Activated effector memory CD4-positive, alpha-beta T cell treated with Interleukin-2 at 50 U/mL for 16 hours (primary cell): ENCODE measurements at regions not wholly inside any gene's neighbourhood (a gene's known extent, or its start where the extent isn't known, plus 50 kb on each side); places are given as distances from the start of the nearest gene placed in this dataset.
"Not testable (repeated sequence)": the region's sequence is repeated elsewhere in the genome, so short reads cannot be mapped to it uniquely, and the experiment has no call there.

Source experiments
- DNase-seq: peaks from one replicate; pipeline ENCODE4 v3.0.0-alpha.2; 2020

GRCh38 chr13:50730496-50731351 is 112.8 kb downstream of the DLEU7 start:
- DNase-seq = no peak

- DNase-seq = no peak
These were observed 112.1 kb downstream of the DLEU7 start for GRCh38 chr13:50731400-50731799.

DNA sequence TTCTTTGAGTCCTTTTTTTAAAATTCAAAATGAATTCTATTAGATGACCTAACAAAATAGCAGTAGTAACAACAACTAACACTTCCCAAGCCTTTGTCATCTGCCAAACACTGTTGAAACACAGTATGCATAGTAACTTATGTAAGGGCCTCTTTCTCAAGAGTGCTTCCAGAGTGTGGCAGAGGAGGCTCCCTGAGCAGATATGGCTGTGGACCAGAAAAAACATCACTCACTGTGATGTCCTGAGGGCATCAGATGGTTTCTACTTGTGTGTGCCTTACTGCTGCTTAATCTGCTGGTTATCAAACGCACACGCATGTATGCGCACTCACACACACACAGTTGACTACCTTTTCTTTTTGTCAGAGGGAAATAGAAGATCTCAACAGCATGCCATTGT is 110.8 kb downstream of the DLEU7 start:
- no peak for DNase-seq

GRCh38 chr13:50733392-50733791 is 110.1 kb downstream of the DLEU7 start:
- no peak for DNase-seq

DNA sequence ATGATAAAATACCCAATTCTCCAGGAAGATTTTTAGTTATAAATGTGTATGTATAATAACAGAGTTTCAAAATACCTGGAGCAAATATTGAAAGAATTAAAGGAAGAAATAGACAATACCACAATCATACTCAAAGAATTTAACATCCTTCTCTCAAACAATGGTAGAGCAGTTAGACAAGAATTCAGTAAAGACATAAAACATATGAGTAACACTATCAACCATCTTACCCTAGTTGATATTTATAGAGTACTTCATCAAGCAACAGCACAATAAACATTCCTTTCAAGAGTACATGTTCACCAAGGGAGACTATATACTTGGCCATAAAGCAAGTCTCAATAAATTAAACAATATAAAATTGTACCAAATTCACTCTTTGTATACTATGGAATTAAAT is 108.4 kb downstream of the DLEU7 start:
- no peak for DNase-seq

DNA sequence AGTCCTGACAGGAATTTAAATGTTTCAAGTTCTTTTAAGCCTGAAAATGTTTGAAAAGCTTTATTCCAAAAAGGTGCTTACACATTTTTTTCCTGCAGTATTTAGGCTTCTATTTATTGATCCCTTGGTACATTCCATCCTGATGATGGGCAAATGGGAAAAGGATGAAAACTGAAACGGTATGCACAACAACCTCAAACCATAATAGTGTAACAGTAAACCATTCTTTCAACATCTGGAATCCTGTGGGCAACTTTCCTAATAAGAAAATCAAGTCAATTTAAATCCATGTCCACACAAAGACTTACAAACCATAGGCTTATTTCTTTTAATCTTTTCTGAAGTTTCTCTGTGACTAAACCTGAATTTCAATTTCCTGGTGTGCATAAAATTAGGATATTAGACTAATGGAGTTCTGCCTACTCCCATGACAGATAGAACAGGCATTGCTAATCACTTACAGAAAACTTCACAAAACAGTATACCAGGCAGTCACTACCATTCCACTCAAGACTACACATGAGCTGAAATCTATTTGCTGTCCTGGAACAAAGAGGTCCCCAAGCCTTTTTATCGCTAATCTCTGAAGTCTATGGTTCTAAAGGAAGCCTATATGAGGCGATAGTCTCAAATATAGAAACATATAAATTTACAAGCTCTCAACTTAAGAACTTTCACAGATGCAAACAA is 103.3 kb downstream of the DLEU7 start:
- DNase-seq = no peak

DNA sequence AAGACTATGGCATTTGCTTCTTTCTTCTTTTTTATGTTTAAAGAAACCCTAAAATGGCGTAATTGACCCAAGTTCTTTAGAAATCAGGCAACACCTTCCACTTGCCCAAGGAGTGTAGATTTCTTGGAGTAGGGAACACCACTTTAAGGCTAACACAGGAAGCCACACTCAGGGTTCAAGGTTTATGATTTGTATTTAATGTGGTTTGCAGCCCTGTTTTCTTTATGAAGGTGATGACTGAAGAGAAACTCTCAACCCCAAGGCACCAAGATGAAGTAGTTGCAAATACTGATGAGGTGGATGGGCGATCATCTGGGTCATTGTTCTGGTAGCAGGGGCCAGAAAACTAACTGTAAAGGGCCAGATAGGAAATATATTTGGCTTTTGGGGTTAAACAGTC is 101.1 kb downstream of the DLEU7 start:
- DNase-seq = no peak

- no peak for DNase-seq
These were observed 100.5 kb downstream of the DLEU7 start for GRCh38 chr13:50742968-50743367.

- DNase-seq = no peak
These were observed 99.3 kb downstream of the DLEU7 start for GRCh38 chr13:50744116-50744660.

DNA sequence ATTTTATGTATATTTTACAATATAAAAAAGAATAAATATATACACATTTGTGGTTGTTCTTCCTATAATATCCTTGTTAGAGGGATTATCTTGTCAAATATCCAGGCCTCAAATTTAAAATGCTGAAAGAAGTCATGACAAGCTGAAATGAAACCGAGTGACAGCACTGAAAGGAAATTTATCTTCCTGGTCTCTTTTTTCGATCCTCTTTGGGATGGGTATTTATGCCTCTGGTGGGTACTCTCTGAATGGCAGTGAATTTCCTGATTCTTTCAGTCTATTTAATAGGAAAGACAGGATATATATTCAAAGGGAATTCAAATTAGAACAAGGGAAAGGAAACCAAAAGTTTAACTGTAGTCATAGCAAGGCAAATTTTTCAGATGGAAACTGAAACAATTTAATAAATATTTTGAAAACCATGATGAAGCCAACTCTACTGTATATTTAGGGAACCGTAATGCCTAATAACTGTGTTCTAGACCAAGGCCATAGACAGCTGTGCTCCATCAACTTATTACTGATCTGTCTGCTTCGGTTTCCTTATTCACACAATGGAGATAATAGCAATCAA is 97.9 kb downstream of the DLEU7 start:
- DNase-seq = no peak

- DNase-seq = no peak
These were observed 95.6 kb downstream of the DLEU7 start for GRCh38 chr13:50747737-50748350.

DNA sequence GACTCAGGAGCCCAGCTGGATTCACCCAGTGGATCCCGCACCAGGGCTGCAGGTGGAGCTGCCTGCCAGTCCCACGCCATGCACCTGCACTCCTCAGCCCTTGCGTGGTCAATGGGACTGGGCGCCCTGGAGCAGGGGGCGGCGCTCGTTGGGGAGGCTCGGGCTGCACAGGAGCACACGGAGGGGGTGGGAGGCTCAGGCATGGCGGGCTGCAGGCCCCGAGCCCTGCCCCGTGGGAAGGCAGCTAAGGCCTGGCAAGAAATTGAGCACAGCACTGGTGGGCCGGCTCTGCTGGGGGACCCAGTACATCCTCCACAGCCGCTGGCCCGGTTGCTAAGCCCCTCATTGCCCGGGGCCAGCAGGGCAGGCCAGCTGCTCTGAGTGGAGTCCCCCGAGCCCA is 90.3 kb downstream of the DLEU7 start:
- DNase-seq = not testable (repeated sequence)

- not testable (repeated sequence) for DNase-seq
These were observed 87.4 kb downstream of the DLEU7 start for GRCh38 chr13:50755862-50756685.

DNA sequence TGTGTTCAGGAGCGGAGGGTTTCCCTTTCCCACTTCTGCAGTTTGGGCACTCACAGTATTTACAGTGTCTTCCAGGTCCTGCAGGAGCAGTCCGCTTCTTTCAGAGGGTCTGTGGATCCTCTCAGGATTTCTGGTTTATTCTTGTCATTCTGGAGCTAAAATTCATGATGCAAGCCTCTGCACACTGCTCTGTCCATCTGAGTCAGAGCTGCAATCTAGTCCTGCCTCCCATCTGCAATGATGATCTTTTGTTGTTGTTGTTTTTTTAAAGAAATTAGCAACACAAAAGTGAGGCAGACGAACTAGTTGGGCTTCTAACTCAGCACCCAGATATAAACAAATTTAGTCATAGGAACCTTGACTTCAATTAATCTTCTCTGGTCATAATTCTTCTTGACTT is 86.5 kb downstream of the DLEU7 start:
- no peak for DNase-seq

- DNase-seq = no peak
These were observed 84.7 kb downstream of the DLEU7 start for GRCh38 chr13:50758796-50759195.

- no peak for DNase-seq
These were observed 82.7 kb downstream of the DLEU7 start for GRCh38 chr13:50760751-50761150.

DNA sequence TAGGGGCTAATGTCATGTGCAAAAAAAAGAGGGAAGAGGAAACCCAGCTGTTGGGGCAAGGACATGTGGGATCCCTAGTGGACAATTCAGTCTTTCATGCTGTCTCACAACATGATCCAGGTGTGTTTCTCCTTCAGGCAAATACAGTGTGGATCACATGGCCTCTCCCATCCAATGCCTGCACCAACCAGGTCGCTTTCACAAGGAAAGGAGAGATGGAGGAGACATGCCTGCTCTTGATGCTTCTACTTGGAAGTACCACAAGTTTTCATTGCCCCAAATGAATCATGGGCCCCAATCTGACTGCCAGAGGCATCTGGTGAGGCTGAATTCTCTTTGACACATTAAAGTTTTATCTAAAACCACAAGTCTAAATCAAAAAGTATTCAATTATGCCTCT is 82.1 kb downstream of the DLEU7 start:
- DNase-seq = no peak

- DNase-seq = no peak
These were observed 80.4 kb downstream of the DLEU7 start for GRCh38 chr13:50762969-50763567.

GRCh38 chr13:50766013-50766412 is 77.5 kb downstream of the DLEU7 start:
- no peak for DNase-seq

GRCh38 chr13:50766695-50767094 is 76.8 kb downstream of the DLEU7 start:
- no peak for DNase-seq

DNA sequence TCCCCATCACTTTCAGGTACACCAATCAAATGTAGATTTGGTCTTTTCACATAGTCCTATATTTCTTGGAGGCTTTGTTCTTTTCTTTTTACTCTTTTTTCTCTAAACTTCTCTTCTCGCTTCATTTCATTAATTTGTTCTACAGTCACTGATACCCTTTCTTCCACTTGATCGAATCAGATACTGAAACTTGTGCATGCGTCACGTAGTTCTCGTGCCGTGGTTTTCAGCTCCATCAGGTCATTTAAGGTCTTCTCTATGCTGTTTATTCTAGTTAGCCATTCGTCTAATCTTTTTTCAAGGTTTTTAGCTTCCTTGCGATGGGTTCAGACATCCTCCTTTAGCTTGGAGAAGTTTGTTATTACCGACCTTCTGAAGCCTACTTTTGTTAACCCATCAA is 70.6 kb downstream of the DLEU7 start:
- not testable (repeated sequence) for DNase-seq
